22Rv1 (cell line): ENCODE measurements at regions not wholly inside any gene's neighbourhood (a gene's known extent, or its start where the extent isn't known, plus 50 kb on each side); places are given as distances from the start of the nearest gene placed in this dataset.

Experiments used
- CTCF ChIP-seq: fragments of 450-650 bp; IDR thresholded peaks from 2 replicates; pipeline ENCODE4 v1.5.1; 2017; ENCODE audit warnings: mild to moderate bottlenecking
- ZFX ChIP-seq: fragments of 450-650 bp; IDR thresholded peaks from 2 replicates; pipeline ENCODE4 v1.6.1; 2017; ENCODE audit warnings: antibody characterized with exemption, borderline replicate concordance

- no peak for TF ChIP-seq CTCF
- TF ChIP-seq ZFX: no peak
These were observed 152.1 kb upstream of the TBL1XR1 start for GRCh38 chr3:177349384-177349783.
